ENCODE measurements at regions not wholly inside any gene's neighbourhood (a gene's known extent, or its start where the extent isn't known, plus 50 kb on each side); places are given as distances from the start of the nearest gene placed in this dataset.
A peak's percentile ranks its signal among the peaks of the same experiment; 100 is the strongest.

- peak; percentile 72 for DNase-seq (ENCODE audit: low spot score)
These were observed 49.8 kb upstream of the CYP2D6 start for GRCh38 chr22:42180349-42180842.
